Astrocyte (in vitro differentiated cells and primary cell): ENCODE measurements at regions not wholly inside any gene's neighbourhood (a gene's known extent, or its start where the extent isn't known, plus 50 kb on each side); places are given as distances from the start of the nearest gene placed in this dataset.

ENCODE experiments used
- DNase-seq: peaks from one replicate; pipeline ENCODE4 v3.0.0-alpha.2; 2010; ENCODE audit warnings: low read depth
- FAIRE-seq: peaks from 2 replicates; lab custom pipeline; 2011; peaks lifted over from hg19 to GRCh38; lab: Jason Lieb, UNC
- H2AFZ ChIP-seq: 2 replicates; pipeline ENCODE4 v1.6.0; 2012; ENCODE audit warnings: low read depth, low read length, inconsistent platforms
- H3K27ac ChIP-seq: 2 replicates; pipeline ENCODE4 v1.5.1; 2011; ENCODE audit warnings: low read depth, low read length, inconsistent platforms
- H3K27me3 ChIP-seq: 2 replicates; pipeline ENCODE4 v1.6.0; 2011; ENCODE audit warnings: low read length, inconsistent platforms; ENCODE audit not compliant: insufficient read depth
- H3K36me3 ChIP-seq: 2 replicates; pipeline ENCODE4 v1.5.1; 2011; ENCODE audit warnings: low read length, inconsistent platforms; ENCODE audit not compliant: insufficient read depth
- H3K4me1 ChIP-seq: 2 replicates; pipeline ENCODE4 v1.5.1; 2011; ENCODE audit warnings: low read length, inconsistent platforms; ENCODE audit not compliant: insufficient read depth
- H3K4me2 ChIP-seq: 2 replicates; pipeline ENCODE4 v1.6.0; 2012; ENCODE audit warnings: low read length, inconsistent platforms
- H3K4me3 ChIP-seq: 2 replicates; pipeline ENCODE4 v1.5.1; 2011; ENCODE audit warnings: low read depth, mild to moderate bottlenecking, low read length, inconsistent platforms; ENCODE audit not compliant: insufficient read depth
- H3K79me2 ChIP-seq: 2 replicates; pipeline ENCODE4 v1.6.0; 2012; ENCODE audit warnings: mild to moderate bottlenecking, low read length, inconsistent platforms; ENCODE audit not compliant: insufficient read depth
- H3K9ac ChIP-seq: 2 replicates; pipeline ENCODE4 v1.6.0; 2012; ENCODE audit warnings: mild to moderate bottlenecking, low read length, inconsistent platforms
- H3K9me3 ChIP-seq: 2 replicates; pipeline ENCODE4 v1.5.1; 2012; ENCODE audit warnings: low read depth, mild to moderate bottlenecking, low read length, inconsistent platforms; ENCODE audit not compliant: insufficient read depth
- H4K20me1 ChIP-seq: 2 replicates; pipeline ENCODE4 v1.6.0; 2012; ENCODE audit warnings: low read length, inconsistent platforms; ENCODE audit not compliant: insufficient read depth
- H3K27ac Mint-ChIP-seq: one replicate; pipeline ENCODE4 v1.8.0; 2021; ENCODE audit warnings: mild to moderate bottlenecking, mixed read lengths; ENCODE audit not compliant: unreplicated experiment
- H3K27me3 Mint-ChIP-seq: one replicate; pipeline ENCODE4 v1.8.0; 2021; ENCODE audit warnings: low read depth, mixed read lengths; ENCODE audit not compliant: unreplicated experiment
- H3K36me3 Mint-ChIP-seq: one replicate; pipeline ENCODE4 v1.8.0; 2021; ENCODE audit warnings: low read depth, mixed read lengths; ENCODE audit not compliant: unreplicated experiment
- H3K4me1 Mint-ChIP-seq: one replicate; pipeline ENCODE4 v1.8.0; 2021; ENCODE audit warnings: low read depth, mixed read lengths; ENCODE audit not compliant: unreplicated experiment
- H3K4me3 Mint-ChIP-seq: one replicate; pipeline ENCODE4 v1.8.0; 2021; ENCODE audit warnings: mild to moderate bottlenecking, moderate library complexity, mixed read lengths; ENCODE audit not compliant: unreplicated experiment
- H3K9me3 Mint-ChIP-seq: one replicate; pipeline ENCODE4 v1.8.0; 2021; ENCODE audit warnings: mild to moderate bottlenecking, mixed read lengths; ENCODE audit not compliant: unreplicated experiment
- CTCF ChIP-seq: IDR thresholded peaks from 2 replicates; pipeline ENCODE4 v1.5.1; 2011; ENCODE audit warnings: low read depth, mild to moderate bottlenecking, inconsistent platforms, low read length, moderate library complexity; ENCODE audit not compliant: insufficient read depth
- EZH2 ChIP-seq: IDR thresholded peaks from 2 replicates; pipeline ENCODE4 v1.6.1; 2012; ENCODE audit warnings: mild to moderate bottlenecking, low read length, inconsistent platforms; ENCODE audit not compliant: insufficient read depth

- no peaks in the 10 kb centered on the region for H3K9me3 Mint-ChIP-seq
- Histone ChIP-seq H2AFZ (no peak overlapping the region), H3K79me2 (no peaks in the 10 kb centered on the region), H3K4me2 (no peak overlapping the region), H3K27ac (no peak overlapping the region), H3K36me3 (no peaks in the 10 kb centered on the region), H3K4me3 (no peak overlapping the region), H3K9ac (no peak overlapping the region), H3K9me3 (no peaks in the 10 kb centered on the region), H4K20me1 (no peaks in the 10 kb centered on the region), H3K27me3 (no peaks in the 10 kb centered on the region), H3K4me1 (no peaks in the 10 kb centered on the region)
- no peak overlapping the region for H3K27ac Mint-ChIP-seq
- DNase-seq, result no peak
- no peaks in the 10 kb centered on the region for H3K27me3 Mint-ChIP-seq
- H3K4me3 Mint-ChIP-seq, result no peak overlapping the region
- no peak for FAIRE-seq
- no peaks in the 10 kb centered on the region for H3K36me3 Mint-ChIP-seq
- H3K4me1 Mint-ChIP-seq, result no peaks in the 10 kb centered on the region
- TF ChIP-seq EZH2 (no peak), CTCF (no peak)
Observed at GRCh38 chr10:64555666-64556065, 1034.5 kb downstream of the REEP3 start.

GRCh38 chr10:64558094-64558835, 1037.1 kb downstream of the REEP3 start:
- FAIRE-seq, result no peak

More at GRCh38 chr10:64558094-64558835, 1037.1 kb downstream of the REEP3 start:
- Histone ChIP-seq H3K4me1 (no peaks in the 10 kb centered on the region), H3K79me2 (no peaks in the 10 kb centered on the region), H3K9ac (no peak overlapping the region), H3K27me3 (no peaks in the 10 kb centered on the region), H4K20me1 (no peaks in the 10 kb centered on the region), H3K9me3 (no peaks in the 10 kb centered on the region), H3K4me3 (no peak overlapping the region), H3K4me2 (no peak overlapping the region), H2AFZ (no peak overlapping the region), H3K27ac (no peak overlapping the region), H3K36me3 (no peaks in the 10 kb centered on the region)
- H3K27ac Mint-ChIP-seq, result no peak overlapping the region
- TF ChIP-seq CTCF (no peak), EZH2 (no peak)
- DNase-seq, result no peak
- H3K36me3 Mint-ChIP-seq, result no peaks in the 10 kb centered on the region
- H3K4me1 Mint-ChIP-seq, result no peaks in the 10 kb centered on the region
- no peak overlapping the region for H3K4me3 Mint-ChIP-seq
- no peaks in the 10 kb centered on the region for H3K9me3 Mint-ChIP-seq
- no peaks in the 10 kb centered on the region for H3K27me3 Mint-ChIP-seq
